Astrocyte of the spinal cord (primary cell): ENCODE measurements at regions not wholly inside any gene's neighbourhood (a gene's known extent, or its start where the extent isn't known, plus 50 kb on each side); places are given as distances from the start of the nearest gene placed in this dataset.

Experiments
- DNase-seq: peaks from one replicate; pipeline ENCODE4 v3.0.0; 2011; ENCODE audit warnings: low read depth, low spot score
- H3K4me3 ChIP-seq: 2 replicates; pipeline ENCODE4 v1.5.1; 2011; ENCODE audit warnings: low read depth, mild to moderate bottlenecking, low read length, moderate library complexity
- CTCF ChIP-seq: IDR thresholded peaks from 2 replicates; pipeline ENCODE4 v1.5.1; 2012; ENCODE audit warnings: low read depth, mild to moderate bottlenecking, low read length, inconsistent platforms
- in situ Hi-C: cut with HindIII; loops from 2 replicates; pipeline ENCODE4 v1.10.0; 2017; ENCODE audit warnings: low sequenced_read_pairs

DNA sequence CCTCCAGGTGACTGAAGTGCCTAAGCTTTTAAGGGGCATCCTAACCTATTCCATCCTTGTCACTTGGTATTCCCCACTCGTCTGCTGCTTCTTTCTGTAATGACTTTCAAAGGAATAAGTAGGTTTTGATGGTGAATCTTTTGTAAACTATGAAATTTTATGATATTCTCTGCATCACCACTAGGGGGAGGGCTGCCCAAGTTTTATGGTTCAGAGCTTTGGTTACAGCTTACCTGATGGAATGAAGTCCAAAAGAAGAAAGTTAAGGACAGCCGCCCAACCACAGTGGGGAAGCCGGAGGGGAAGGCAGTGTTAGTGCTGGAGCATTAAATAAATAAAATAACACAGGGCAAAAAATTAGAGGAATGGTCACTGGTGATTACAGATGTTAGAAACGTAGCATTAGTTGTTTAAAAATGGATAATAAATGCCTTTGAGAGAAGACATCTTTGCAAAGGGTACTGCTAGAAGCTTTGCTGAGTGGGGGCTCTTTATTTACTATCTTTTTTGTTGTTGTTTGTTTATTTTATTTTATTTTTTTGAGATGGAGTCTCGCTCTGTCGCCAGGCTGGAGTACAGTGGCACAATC lies 204.9 kb downstream of the GBA3 start:
- DNase-seq, result peak; percentile 33
- in situ Hi-C loops, result no loop called here
- peak; percentile 73 for TF ChIP-seq CTCF
- H3K4me3 ChIP-seq, result no peak overlapping the region

DNA sequence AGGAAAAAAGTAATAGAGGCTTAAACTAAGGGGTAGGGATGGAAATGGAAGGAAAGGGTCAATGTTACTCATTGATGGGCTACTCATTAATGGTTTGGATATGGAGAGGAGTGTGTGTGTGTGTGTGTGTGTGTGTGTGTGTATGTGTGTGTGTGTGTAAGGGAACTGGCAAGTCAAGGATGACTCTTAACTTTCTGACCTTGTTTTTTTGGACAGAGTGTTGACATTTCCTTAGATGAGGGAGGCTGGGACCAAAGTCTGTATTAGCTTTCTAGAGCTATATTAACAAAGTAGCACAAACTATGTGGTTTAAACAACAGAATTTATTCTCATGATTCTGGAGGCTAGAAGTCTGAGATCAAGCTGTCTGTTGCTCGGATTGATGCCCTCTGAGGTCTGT lies 202.7 kb downstream of the GBA3 start:
- TF ChIP-seq CTCF, result no peak
- in situ Hi-C loops, result no loop called here
- no peak overlapping the region for H3K4me3 ChIP-seq
- no peak for DNase-seq

DNA sequence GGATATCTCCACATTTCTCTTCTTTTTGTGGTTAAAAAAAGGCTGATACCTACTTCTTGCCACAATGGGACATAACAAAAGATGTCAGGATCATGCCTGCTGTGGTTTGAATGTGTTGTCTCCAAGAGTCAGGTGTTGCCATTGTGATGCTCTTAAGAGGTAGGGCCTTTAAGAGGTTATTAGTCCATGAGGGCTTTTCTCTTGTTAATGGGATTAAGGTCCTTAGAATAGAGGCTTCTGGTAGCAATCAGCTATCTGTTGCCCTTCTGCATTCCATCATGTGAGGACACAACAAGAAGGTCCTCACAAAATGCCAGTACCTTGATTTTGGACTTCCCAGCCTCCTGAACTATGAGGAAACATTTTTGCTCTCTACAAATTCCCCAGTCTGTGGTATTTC lies 191.4 kb downstream of the GBA3 start:
- in situ Hi-C loops, result no loop called here
- no peak for TF ChIP-seq CTCF
- DNase-seq, result no peak
- H3K4me3 ChIP-seq, result no peak overlapping the region

DNA sequence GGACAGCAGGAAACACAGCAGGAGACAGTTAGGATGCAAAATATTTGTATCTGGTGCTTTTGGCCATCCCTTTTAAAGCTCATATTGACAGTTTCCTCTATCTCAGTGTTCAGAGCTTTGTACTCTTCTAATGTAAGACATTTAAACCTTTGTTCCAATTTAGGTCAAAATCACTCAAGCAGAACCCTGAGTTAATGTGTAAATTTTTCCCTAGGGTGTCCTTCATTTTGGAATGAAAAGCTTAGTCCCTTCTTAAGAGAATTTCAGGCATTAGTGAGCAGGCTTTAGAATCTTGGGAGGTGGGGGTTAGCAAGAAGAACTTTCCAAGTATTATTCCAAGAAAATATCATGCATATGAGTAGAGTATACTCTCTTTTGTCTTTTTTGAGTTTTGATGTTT lies 188.7 kb downstream of the GBA3 start:
- H3K4me3 ChIP-seq, result no peak overlapping the region
- in situ Hi-C loops, result no loop called here
- no peak for DNase-seq
- no peak for TF ChIP-seq CTCF

DNA sequence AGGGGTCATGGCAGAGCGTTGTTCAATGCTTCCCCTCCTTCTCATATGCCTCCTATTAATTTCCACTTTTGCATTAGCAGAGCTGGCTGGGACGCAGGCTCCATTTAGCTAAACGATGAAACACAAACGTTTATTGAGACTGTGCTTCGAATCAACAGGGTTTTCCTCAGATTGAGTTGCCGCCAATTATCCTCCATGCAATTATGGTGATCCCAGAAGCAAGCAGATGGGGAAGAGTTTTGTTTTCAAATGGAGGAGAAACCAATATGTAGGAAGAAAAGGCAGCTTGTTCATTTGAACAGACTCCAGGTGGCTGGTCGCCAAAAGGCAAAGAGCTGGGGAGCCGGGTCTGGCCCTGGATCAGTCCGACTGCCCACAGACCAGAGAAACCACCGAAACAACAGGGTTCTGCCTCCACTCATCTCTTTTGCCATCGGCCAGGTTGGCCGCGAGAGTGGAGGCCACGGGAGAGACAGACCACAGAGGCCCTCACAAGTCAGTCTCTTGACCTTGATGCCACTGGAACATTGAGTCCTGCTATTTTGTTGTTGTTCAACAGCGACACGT lies 184.8 kb downstream of the GBA3 start:
- no peak for TF ChIP-seq CTCF
- in situ Hi-C loops, result no loop called here

GRCh38 chr4:22876270-22876669 lies 183.5 kb downstream of the GBA3 start:
- no peak overlapping the region for H3K4me3 ChIP-seq
- TF ChIP-seq CTCF, result no peak
- DNase-seq, result no peak
- in situ Hi-C loops, result no loop called here

More for the DNA sequence above, 184.8 kb downstream of the GBA3 start:
- no peak for DNase-seq
- no peak overlapping the region for H3K4me3 ChIP-seq
